K562 (cell line): ENCODE measurements at regions not wholly inside any gene's neighbourhood (a gene's known extent, or its start where the extent isn't known, plus 50 kb on each side); places are given as distances from the start of the nearest gene placed in this dataset.

Source experiments
- ATAC-seq: fragments of 200-7000 bp; cut with Tn5 transposase; 3 replicates; pipeline ENCODE4 v1.9.1; 2020; ENCODE audit warnings: moderate library complexity
- BruUV-seq: library from RNA; stranded (reverse); fragments of 400-500 nt; replicated peaks from 2 replicates; lab custom pipeline; 2021; lab: Mats Ljungman, UMichigan
- CTCF ChIA-PET: fragments of 300-600 bp; formaldehyde crosslinking; extraction: SDS; loops from one replicate; lab custom pipeline; 2021; ENCODE audit warnings: low intra/inter-chr PET ratio; lab: Yijun Ruan, JAX
- POLR2A ChIA-PET: fragments of 300-600, 350-650 bp; sonication (Branson Sonifier 250); formaldehyde crosslinking; extraction: SDS; loops from one replicate; lab custom pipeline; 2021; ENCODE audit warnings: antibody characterized with exemption, inconsistent platforms; lab: Yijun Ruan, JAX
- DNase-seq, 4 experiments: peaks; one replicate each; pipeline versions ENCODE4 v3.0.0 to v3.0.0-alpha.2; 2011 to 2018; ENCODE audit warnings: low spot score in 3 of 4, mixed read lengths in 3 of 4; ENCODE audit errors: extremely low read depth in 1 of 4
- FAIRE-seq: peaks from 2 replicates; lab custom pipeline; 2011; peaks lifted over from hg19 to GRCh38; lab: Jason Lieb, UNC
- H2AFZ ChIP-seq: 2 replicates; pipeline ENCODE4 v1.6.0; 2011; ENCODE audit warnings: low read depth, low read length, control low read depth, inconsistent platforms
- H3K27ac ChIP-seq: fragments of 200-600 bp; 3 replicates; pipeline ENCODE4 v1.8.0; 2011; ENCODE audit warnings: low read depth, mild to moderate bottlenecking, control low read depth, inconsistent platforms, low read length, moderate library complexity, mixed read lengths; ENCODE audit errors: extremely low read depth
- H3K27me3 ChIP-seq, 2 experiments: fragments of 300-600 bp in 1 of 2; 2 replicates in 1 of 2; 3 replicates in 1 of 2; pipeline versions ENCODE4 v1.6.0 to v1.8.0; 2011; ENCODE audit warnings: inconsistent platforms in 2 of 2, low read length in 2 of 2, mild to moderate bottlenecking in 1 of 2, mixed read lengths in 1 of 2, moderate library complexity in 1 of 2; ENCODE audit not compliant: control insufficient read depth in 2 of 2, insufficient read depth in 2 of 2
- H3K36me3 ChIP-seq: fragments of 300-600 bp; 3 replicates; pipeline ENCODE4 v1.8.0; 2011; ENCODE audit warnings: mild to moderate bottlenecking, low read length, inconsistent platforms; ENCODE audit not compliant: control insufficient read depth, insufficient read depth
- H3K4me1 ChIP-seq, 2 experiments: fragments of 200-600 bp in 1 of 2; replicated peaks in 1 of 2; 2 replicates in 1 of 2; 3 replicates in 1 of 2; pipeline versions ENCODE4 v1.5.1 to v1.8.0; 2011; ENCODE audit warnings: inconsistent platforms in 2 of 2, low read length in 2 of 2, mild to moderate bottlenecking in 1 of 2, mixed read lengths in 1 of 2, moderate library complexity in 1 of 2; ENCODE audit not compliant: control insufficient read depth in 2 of 2, insufficient read depth in 2 of 2
- H3K4me2 ChIP-seq: 2 replicates; pipeline ENCODE4 v1.6.1; 2011; ENCODE audit warnings: low read length, control low read depth, inconsistent platforms, mixed read lengths; ENCODE audit not compliant: insufficient read depth
- H3K4me3 ChIP-seq: fragments of 200-600 bp; sonication (generic), shearing (Covaris generic); 2 replicates; pipeline ENCODE4 v1.5.1; 2016; ENCODE audit warnings: control low read depth, inconsistent platforms
- H3K79me2 ChIP-seq: fragments of 200-600 bp; 3 replicates; pipeline ENCODE4 v1.8.0; 2011; ENCODE audit warnings: low read length, inconsistent platforms; ENCODE audit not compliant: control insufficient read depth, insufficient read depth
- H3K9ac ChIP-seq, 2 experiments: 2 replicates each; pipeline versions ENCODE4 v1.6.0 to v1.6.1; 2011; ENCODE audit warnings: low read depth in 2 of 2, low read length in 2 of 2, control low read depth in 1 of 2, inconsistent platforms in 1 of 2, mild to moderate bottlenecking in 1 of 2, mixed read lengths in 1 of 2; ENCODE audit not compliant: insufficient read depth in 1 of 2
- H3K9me1 ChIP-seq: one replicate; pipeline ENCODE4 v1.6.0; 2011; ENCODE audit warnings: inconsistent platforms, mild to moderate bottlenecking, low read length, moderate library complexity; ENCODE audit not compliant: control insufficient read depth, insufficient read depth
- H3K9me3 ChIP-seq: replicated peaks from 2 replicates; pipeline ENCODE4 v1.5.1; 2011; ENCODE audit warnings: low read depth, low read length, inconsistent platforms; ENCODE audit not compliant: control insufficient read depth, insufficient read depth
- H4K20me1 ChIP-seq: replicated peaks from 2 replicates; pipeline ENCODE4 v1.6.1; 2011; ENCODE audit warnings: low read length, inconsistent platforms, mixed read lengths; ENCODE audit not compliant: control insufficient read depth, insufficient read depth
- CBX1 ChIP-seq: sonication (generic); IDR thresholded peaks from 2 replicates; pipeline ENCODE4 v1.6.1; 2016; ENCODE audit warnings: antibody characterized with exemption, low read depth, mild to moderate bottlenecking
- EGR1 ChIP-seq: fragments of 450-650 bp; conservative IDR thresholded peaks from 2 replicates; pipeline ENCODE4 v1.6.1; 2017; ENCODE audit warnings: mild to moderate bottlenecking
- FOXA1 ChIP-seq: fragments of 450-650 bp; IDR thresholded peaks from 2 replicates; pipeline ENCODE4 v1.6.1; 2016; ENCODE audit warnings: mild to moderate bottlenecking, borderline replicate concordance
- HES1 ChIP-seq: fragments of 450-650 bp; IDR thresholded peaks from 2 replicates; pipeline ENCODE4 v1.6.1; 2016; ENCODE audit warnings: low read depth, mild to moderate bottlenecking, moderate library complexity
- HMG20A ChIP-seq: fragments of 450-650 bp; formaldehyde crosslinking; conservative IDR thresholded peaks from 2 replicates; pipeline ENCODE4 v1.4.0; 2020; ENCODE audit warnings: mild to moderate bottlenecking, mixed read lengths
- HNRNPK ChIP-seq: fragments of 200-400 bp; formaldehyde crosslinking; IDR thresholded peaks from one replicate; pipeline ENCODE4 v1.6.1; 2018; ENCODE audit warnings: mild to moderate bottlenecking, low read depth, low read length; ENCODE audit not compliant: poor library complexity, severe bottlenecking
- KDM4B ChIP-seq, 2 experiments: fragments of 450-650 bp in 1 of 2; sonication (generic) in 1 of 2; IDR thresholded peaks; 2 replicates each; pipeline ENCODE4 v1.6.1; 2016 to 2017; ENCODE audit warnings: borderline replicate concordance in 2 of 2, antibody characterized with exemption in 1 of 2, low read depth in 1 of 2, mild to moderate bottlenecking in 1 of 2
- MCM2 ChIP-seq: fragments of 450-650 bp; IDR thresholded peaks from 2 replicates; pipeline ENCODE4 v1.6.1; 2017; ENCODE audit warnings: low read depth, mild to moderate bottlenecking
- MNT ChIP-seq, 2 experiments: fragments of 450-650 bp; conservative IDR thresholded peaks; 2 replicates each; pipeline ENCODE4 v1.6.1; 2017; ENCODE audit warnings: mild to moderate bottlenecking in 2 of 2, moderate library complexity in 2 of 2
- NCOA2 ChIP-seq, 2 experiments: fragments of 450-650 bp; IDR thresholded peaks; 2 replicates each; pipeline ENCODE4 v1.6.1; 2018; ENCODE audit warnings: mild to moderate bottlenecking in 2 of 2, moderate library complexity in 1 of 2; ENCODE audit not compliant: partially characterized antibody in 2 of 2
- RBM25 ChIP-seq: fragments of 200-400 bp; formaldehyde crosslinking; IDR thresholded peaks from 2 replicates; pipeline ENCODE4 v1.6.1; 2018; ENCODE audit warnings: low read length, low read depth, moderate library complexity; ENCODE audit not compliant: severe bottlenecking
- SMARCA5 ChIP-seq: fragments of 450-650 bp; IDR thresholded peaks from 2 replicates; pipeline ENCODE4 v1.6.1; 2016
- TAF15 ChIP-seq: fragments of 200-400 bp; formaldehyde crosslinking; IDR thresholded peaks from 2 replicates; pipeline ENCODE4 v1.6.1; 2017; ENCODE audit warnings: mild to moderate bottlenecking, low read depth, low read length, moderate library complexity
- TEAD1 ChIP-seq, 2 experiments: fragments of 450-650 bp in 1 of 2; sonication (generic) in 1 of 2; formaldehyde crosslinking; IDR thresholded peaks; 2 replicates each; pipeline versions ENCODE4 v1.4.0 to v1.8.0; 2020 to 2022; ENCODE audit warnings: mild to moderate bottlenecking in 2 of 2, missing genetic modification reagents in 1 of 2
- ZFP36 ChIP-seq: fragments of 150-350 bp; IDR thresholded peaks from 2 replicates; pipeline ENCODE4 v1.6.1; 2018; ENCODE audit warnings: low read length, low read depth; ENCODE audit not compliant: partially characterized antibody
- ZKSCAN1 ChIP-seq: fragments of 150-350 bp; IDR thresholded peaks from 2 replicates; pipeline ENCODE4 v1.6.1; 2016; ENCODE audit warnings: low read depth, low read length
- ZNF165 ChIP-seq: fragments of 250-450 bp; sonication (Bioruptor Pico); IDR thresholded peaks from 2 replicates; pipeline ENCODE4 v1.4.0; 2020; ENCODE audit warnings: borderline replicate concordance
- ZNF175 ChIP-seq: fragments of 200-800 bp; sonication (Bioruptor generic); IDR thresholded peaks from 2 replicates; pipeline ENCODE4 v1.6.1; 2016; ENCODE audit warnings: low read depth, mild to moderate bottlenecking, missing genetic modification characterization, missing compliant biosample characterization
- WGBS: fragments of 100-300 bp; shearing (Covaris generic); methylation state at CpG from one replicate; pipeline ENCODE4 v1.1.6; 2016; ENCODE audit warnings: low coverage, mixed read lengths; ENCODE audit not compliant: insufficient coverage; ENCODE audit errors: missing lambda C conversion rate; 5-methylcytosine and 5-hydroxymethylcytosine counted together
- in situ Hi-C: fragments of 300-500 bp; cut with MboI; formaldehyde crosslinking; loops from 4 replicates; pipeline ENCODE4 v1.15.0; 2018; ENCODE audit warnings: inconsistent platforms, mixed read lengths
- intact Hi-C: fragments of 100-400 bp; cut with micrococcal nuclease; formaldehyde crosslinking; loops from 2 replicates; pipeline ENCODE4 v1.14.2; 2022
- TF ChIP-seq, protein P1 (sequence below), 3 experiments: IDR thresholded peaks in 2 of 3; conservative IDR thresholded peaks in 1 of 3; 2 replicates each; pipeline ENCODE4 v1.5.1; 2011 to 2012; ENCODE audit warnings: low read length in 3 of 3, mild to moderate bottlenecking in 3 of 3, control low read depth in 2 of 3, improper control_type of control experiment in 1 of 3, inconsistent platforms in 1 of 3, low read depth in 1 of 3, mixed read lengths in 1 of 3, moderate library complexity in 1 of 3; ENCODE audit not compliant: insufficient read depth in 2 of 3
- TF ChIP-seq, protein P2 (sequence below): sonication (generic); formaldehyde crosslinking; IDR thresholded peaks from 2 replicates; pipeline ENCODE4 v1.8.0; 2022; ENCODE audit warnings: mild to moderate bottlenecking, missing genetic modification reagents

GRCh38 chr11:35875466-35875865 lies 68.4 kb upstream of the LDLRAD3 start:
- Histone ChIP-seq H3K9me1 (no peaks in the 10 kb centered on the region), H3K9ac (no peak overlapping the region), H2AFZ (no peak overlapping the region), H3K4me2 (no peak overlapping the region), H3K27me3 (peaks cover 3 to 17% of the 10 kb centered on the region in 2 experiments; a peak in 3 of 5 replicates), H3K79me2 (no peaks in the 10 kb centered on the region), H4K20me1 (no peaks in the 10 kb centered on the region), H3K27ac (no peak overlapping the region), H3K4me1 (no peaks in the 10 kb centered on the region), H3K36me3 (no peaks in the 10 kb centered on the region), H3K4me3 (no peak overlapping the region), H3K9me3 (no peaks in the 10 kb centered on the region)
- intact Hi-C loops (no loop called here), in situ Hi-C loops (no loop called here)
- no peak for ATAC-seq
- FAIRE-seq = no peak
- TF ChIP-seq ZNF175 (CRISPR knock-in tag) (no peak), MCM2 (no peak), NCOA2 (IDR thresholded peaks at IDR 0.05; ENCODE audit: partially characterized antibody in 2 of 2) (no peak), CBX1 (no peak), KDM4B (IDR thresholded peaks at IDR 0.05; ENCODE audit: borderline replicate concordance in 2 of 2, low read depth in 1 of 2) (no peak), ZKSCAN1 (no peak), ZNF165 (CRISPR knock-in tag) (no peak), TEAD1 (CRISPR knock-in tag; IDR thresholded peaks at IDR 0.05) (no peak), RBM25 (no peak), EGR1 (no peak), TAF15 (no peak), SMARCA5 (no peak), HNRNPK (no peak), MNT (conservative IDR thresholded peaks at IDR 0.05) (no peak), FOXA1 (no peak), HES1 (no peak), ZFP36 (no peak), HMG20A (CRISPR knock-in tag) (no peak)
- TF ChIP-seq, protein P1, sequence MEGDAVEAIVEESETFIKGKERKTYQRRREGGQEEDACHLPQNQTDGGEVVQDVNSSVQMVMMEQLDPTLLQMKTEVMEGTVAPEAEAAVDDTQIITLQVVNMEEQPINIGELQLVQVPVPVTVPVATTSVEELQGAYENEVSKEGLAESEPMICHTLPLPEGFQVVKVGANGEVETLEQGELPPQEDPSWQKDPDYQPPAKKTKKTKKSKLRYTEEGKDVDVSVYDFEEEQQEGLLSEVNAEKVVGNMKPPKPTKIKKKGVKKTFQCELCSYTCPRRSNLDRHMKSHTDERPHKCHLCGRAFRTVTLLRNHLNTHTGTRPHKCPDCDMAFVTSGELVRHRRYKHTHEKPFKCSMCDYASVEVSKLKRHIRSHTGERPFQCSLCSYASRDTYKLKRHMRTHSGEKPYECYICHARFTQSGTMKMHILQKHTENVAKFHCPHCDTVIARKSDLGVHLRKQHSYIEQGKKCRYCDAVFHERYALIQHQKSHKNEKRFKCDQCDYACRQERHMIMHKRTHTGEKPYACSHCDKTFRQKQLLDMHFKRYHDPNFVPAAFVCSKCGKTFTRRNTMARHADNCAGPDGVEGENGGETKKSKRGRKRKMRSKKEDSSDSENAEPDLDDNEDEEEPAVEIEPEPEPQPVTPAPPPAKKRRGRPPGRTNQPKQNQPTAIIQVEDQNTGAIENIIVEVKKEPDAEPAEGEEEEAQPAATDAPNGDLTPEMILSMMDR (IDR thresholded peaks at IDR 0.05 in 2 of 3, conservative IDR thresholded peaks at IDR 0.05 in 1 of 3; ENCODE audit: insufficient read depth in 2 of 3, low read depth in 1 of 3, low read length in 3 of 3) = no peak
- TF ChIP-seq, protein P2, sequence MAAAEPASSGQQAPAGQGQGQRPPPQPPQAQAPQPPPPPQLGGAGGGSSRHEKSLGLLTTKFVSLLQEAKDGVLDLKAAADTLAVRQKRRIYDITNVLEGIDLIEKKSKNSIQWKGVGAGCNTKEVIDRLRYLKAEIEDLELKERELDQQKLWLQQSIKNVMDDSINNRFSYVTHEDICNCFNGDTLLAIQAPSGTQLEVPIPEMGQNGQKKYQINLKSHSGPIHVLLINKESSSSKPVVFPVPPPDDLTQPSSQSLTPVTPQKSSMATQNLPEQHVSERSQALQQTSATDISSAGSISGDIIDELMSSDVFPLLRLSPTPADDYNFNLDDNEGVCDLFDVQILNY = no peak
- POLR2A ChIA-PET = no interaction called here
- 16% methylated on average over 3 of the region's 3 CpGs for WGBS
- no peak for DNase-seq
- CTCF ChIA-PET = no interaction called here
- BruUV-seq = no TSS peak
